ENCODE measurements at regions not wholly inside any gene's neighbourhood (a gene's known extent, or its start where the extent isn't known, plus 50 kb on each side); places are given as distances from the start of the nearest gene placed in this dataset.

DNA sequence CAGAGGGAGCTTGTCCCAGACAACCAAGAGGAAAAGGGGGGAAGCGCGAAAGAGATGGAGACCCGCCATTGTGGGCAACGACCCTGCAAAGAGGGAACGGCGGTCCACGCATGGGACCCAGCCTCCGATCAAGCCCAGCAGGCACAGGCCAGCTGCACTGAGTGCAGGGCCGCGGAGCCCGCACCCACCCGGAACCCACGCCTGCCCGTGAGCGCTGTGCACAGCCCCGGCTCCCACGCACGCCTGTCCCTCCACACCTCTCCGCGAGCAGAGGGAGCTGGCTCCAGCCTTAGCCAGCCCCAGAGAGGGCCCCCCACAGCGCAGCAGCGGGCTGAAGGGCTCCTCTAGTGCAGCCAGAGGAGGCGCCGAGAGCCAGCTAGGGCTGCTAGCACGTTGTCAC is 416.5 kb downstream of the DMRTA1 start:
- TF ChIP-seq, protein P1, sequence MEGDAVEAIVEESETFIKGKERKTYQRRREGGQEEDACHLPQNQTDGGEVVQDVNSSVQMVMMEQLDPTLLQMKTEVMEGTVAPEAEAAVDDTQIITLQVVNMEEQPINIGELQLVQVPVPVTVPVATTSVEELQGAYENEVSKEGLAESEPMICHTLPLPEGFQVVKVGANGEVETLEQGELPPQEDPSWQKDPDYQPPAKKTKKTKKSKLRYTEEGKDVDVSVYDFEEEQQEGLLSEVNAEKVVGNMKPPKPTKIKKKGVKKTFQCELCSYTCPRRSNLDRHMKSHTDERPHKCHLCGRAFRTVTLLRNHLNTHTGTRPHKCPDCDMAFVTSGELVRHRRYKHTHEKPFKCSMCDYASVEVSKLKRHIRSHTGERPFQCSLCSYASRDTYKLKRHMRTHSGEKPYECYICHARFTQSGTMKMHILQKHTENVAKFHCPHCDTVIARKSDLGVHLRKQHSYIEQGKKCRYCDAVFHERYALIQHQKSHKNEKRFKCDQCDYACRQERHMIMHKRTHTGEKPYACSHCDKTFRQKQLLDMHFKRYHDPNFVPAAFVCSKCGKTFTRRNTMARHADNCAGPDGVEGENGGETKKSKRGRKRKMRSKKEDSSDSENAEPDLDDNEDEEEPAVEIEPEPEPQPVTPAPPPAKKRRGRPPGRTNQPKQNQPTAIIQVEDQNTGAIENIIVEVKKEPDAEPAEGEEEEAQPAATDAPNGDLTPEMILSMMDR (IDR thresholded peaks at IDR 0.05; ENCODE audit: low read depth, low read length), result no peak
- no peak for DNase-seq (ENCODE audit: extremely low read depth, low read depth)

GRCh38 chr9:22863736-22864135 is 417.1 kb downstream of the DMRTA1 start:
- TF ChIP-seq, protein P1 (IDR thresholded peaks at IDR 0.05; ENCODE audit: low read depth, low read length), result no peak
- no peak for DNase-seq (ENCODE audit: extremely low read depth, low read depth)

- TF ChIP-seq, protein P1 (IDR thresholded peaks at IDR 0.05; ENCODE audit: low read depth, low read length), result no peak
- no peak for DNase-seq (ENCODE audit: extremely low read depth, low read depth)
These were observed 446.7 kb downstream of the DMRTA1 start for GRCh38 chr9:22893196-22893843.

GRCh38 chr9:22898591-22898990 is 452.0 kb downstream of the DMRTA1 start:
- no peak for DNase-seq (ENCODE audit: extremely low read depth, low read depth)
- TF ChIP-seq, protein P1 (IDR thresholded peaks at IDR 0.05; ENCODE audit: low read depth, low read length), result no peak

DNA sequence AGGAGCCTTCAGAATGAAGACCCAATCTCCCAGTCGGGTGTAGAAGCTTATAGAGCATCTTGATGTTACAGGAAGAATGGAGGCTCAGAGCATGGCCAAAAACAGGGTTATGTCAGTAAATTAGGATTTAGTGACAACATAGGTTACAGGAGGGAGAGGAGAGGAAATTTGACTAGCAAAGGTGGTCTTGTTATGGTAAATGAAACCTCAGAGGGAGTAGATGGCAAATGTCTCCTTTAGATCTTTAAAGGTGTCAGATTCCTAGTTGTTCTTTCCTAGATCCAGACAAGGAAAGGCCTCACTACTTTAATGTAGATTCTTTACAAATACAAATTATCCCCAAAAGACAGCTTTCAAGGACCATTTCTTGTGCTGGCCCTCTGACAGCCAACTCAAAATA is 465.0 kb downstream of the DMRTA1 start:
- TF ChIP-seq, protein P1 (IDR thresholded peaks at IDR 0.05; ENCODE audit: low read depth, low read length), result no peak
- no peak for DNase-seq (ENCODE audit: extremely low read depth, low read depth)

GRCh38 chr9:22913026-22913425 is 466.4 kb downstream of the DMRTA1 start:
- DNase-seq (ENCODE audit: extremely low read depth, low read depth), result no peak
- TF ChIP-seq, protein P1 (IDR thresholded peaks at IDR 0.05; ENCODE audit: low read depth, low read length), result no peak

DNA sequence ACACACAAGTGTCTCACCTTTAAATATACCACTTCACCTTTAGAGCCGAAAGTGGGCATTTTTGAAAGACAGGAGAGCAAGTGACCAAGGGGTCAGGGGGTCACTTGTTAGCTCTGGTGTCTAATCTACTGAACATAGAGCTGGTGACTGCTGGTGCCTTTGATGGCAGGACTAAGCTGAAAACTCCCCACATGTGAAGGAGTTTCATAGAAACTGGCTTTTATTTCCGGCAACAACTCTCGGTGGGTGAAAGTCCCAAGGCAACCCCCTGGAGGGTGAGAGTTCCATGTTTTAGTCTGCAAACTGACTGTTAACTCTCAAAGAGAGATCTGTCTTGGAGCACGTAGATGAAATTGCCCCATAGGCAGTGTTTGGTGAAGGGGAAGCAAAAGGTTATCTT is 466.9 kb downstream of the DMRTA1 start:
- TF ChIP-seq, protein P1 (IDR thresholded peaks at IDR 0.05; ENCODE audit: low read depth, low read length), result no peak
- DNase-seq (ENCODE audit: extremely low read depth, low read depth), result no peak
